GM19043 (cell line): ENCODE measurements at regions not wholly inside any gene's neighbourhood (a gene's known extent, or its start where the extent isn't known, plus 50 kb on each side); places are given as distances from the start of the nearest gene placed in this dataset.
"Not testable (repeated sequence)": the region's sequence is repeated elsewhere in the genome, so short reads cannot be mapped to it uniquely, and the experiment has no call there.

ENCODE experiments used
- ATAC-seq: cut with Tn5 transposase; IDR thresholded peaks from one replicate; pipeline ENCODE4 v1.9.1; 2021; ENCODE audit warnings: low read depth; ENCODE audit not compliant: unreplicated experiment

- ATAC-seq = no peak
Observed at GRCh38 chr15:20369500-20369899, 172.1 kb downstream of the GOLGA6L6 start.

GRCh38 chr15:20368974-20369373 is 172.6 kb downstream of the GOLGA6L6 start:
- ATAC-seq = no peak

GRCh38 chr15:20367093-20367492 is 174.5 kb downstream of the GOLGA6L6 start:
- ATAC-seq = no peak

- ATAC-seq = not testable (repeated sequence)
Observed at GRCh38 chr15:20363591-20363990, 178.0 kb downstream of the GOLGA6L6 start.

- ATAC-seq = no peak
Observed at GRCh38 chr15:20361091-20361490, 180.5 kb downstream of the GOLGA6L6 start.

- ATAC-seq = no peak
Observed at GRCh38 chr15:20358779-20359414, 182.7 kb downstream of the GOLGA6L6 start.

- ATAC-seq = no peak
Observed at GRCh38 chr15:20358066-20358778, 183.4 kb downstream of the GOLGA6L6 start.

GRCh38 chr15:20357481-20358065 is 184.0 kb downstream of the GOLGA6L6 start:
- no peak for ATAC-seq

- no peak for ATAC-seq
Observed at GRCh38 chr15:20356911-20357480, 184.6 kb downstream of the GOLGA6L6 start.

GRCh38 chr15:20356444-20356910 is 185.1 kb downstream of the GOLGA6L6 start:
- ATAC-seq = no peak

- ATAC-seq = no peak
Observed at GRCh38 chr15:20355256-20355868, 186.2 kb downstream of the GOLGA6L6 start.

GRCh38 chr15:20354884-20355223 is 186.7 kb downstream of the GOLGA6L6 start:
- not testable (repeated sequence) for ATAC-seq

- no peak for ATAC-seq
Observed at GRCh38 chr15:20353966-20354883, 187.4 kb downstream of the GOLGA6L6 start.

GRCh38 chr15:20352241-20353200 is 189.1 kb downstream of the GOLGA6L6 start:
- ATAC-seq = no peak

- ATAC-seq = no peak
Observed at GRCh38 chr15:20351448-20351971, 190.1 kb downstream of the GOLGA6L6 start.

GRCh38 chr15:20349774-20350498 is 191.7 kb downstream of the GOLGA6L6 start:
- no peak for ATAC-seq

GRCh38 chr15:20348900-20349773 is 192.5 kb downstream of the GOLGA6L6 start:
- no peak for ATAC-seq
